A549 (cell line): ENCODE measurements at regions not wholly inside any gene's neighbourhood (a gene's known extent, or its start where the extent isn't known, plus 50 kb on each side); places are given as distances from the start of the nearest gene placed in this dataset.

Experiments
- ATAC-seq, 2 experiments: fragments of 200-7000 bp in 1 of 2; fragments of >200 bp in 1 of 2; cut with Nextera tagmentation in 1 of 2; cut with Tn5 transposase in 1 of 2; 3 replicates each; pipeline versions ENCODE4 v1.8.0 to v1.9.1; 2018 to 2020; ENCODE audit warnings: mild to moderate bottlenecking in 1 of 2, moderate library complexity in 1 of 2
- CTCF ChIA-PET: fragments of 300-600 bp; sonication (Branson Sonifier 250); formaldehyde crosslinking; extraction: SDS; loops from one replicate; lab custom pipeline; 2021; ENCODE audit warnings: antibody characterized with exemption, inconsistent platforms; lab: Yijun Ruan, JAX
- POLR2A ChIA-PET: fragments of 350-600 bp; formaldehyde crosslinking; extraction: SDS; loops from one replicate; lab custom pipeline; 2021; ENCODE audit warnings: antibody characterized with exemption, inconsistent platforms; lab: Yijun Ruan, JAX
- DNase-seq, 2 experiments: peaks; one replicate each; pipeline versions ENCODE4 v3.0.0 to v3.0.0-alpha.2; 2011 to 2016; ENCODE audit warnings: low read depth in 1 of 2, low spot score in 1 of 2
- FAIRE-seq: peaks from 2 replicates; lab custom pipeline; 2011; peaks lifted over from hg19 to GRCh38; lab: Jason Lieb, UNC
- H3K27ac ChIP-seq, 2 experiments: fragments of >200 bp; sonication (Bioruptor Twin); formaldehyde crosslinking; 3 replicates each; pipeline ENCODE4 v1.5.1; 2016 to 2017
- H3K4me1 ChIP-seq: fragments of >200 bp; sonication (Bioruptor Twin); formaldehyde crosslinking; 3 replicates; pipeline ENCODE4 v1.6.1; 2016
- H3K4me2 ChIP-seq: fragments of >200 bp; sonication (Bioruptor Twin); formaldehyde crosslinking; 3 replicates; pipeline ENCODE4 v1.6.1; 2016
- H3K4me3 ChIP-seq: fragments of >200 bp; sonication (Bioruptor Twin); formaldehyde crosslinking; 3 replicates; pipeline ENCODE4 v1.5.1; 2016
- H3K9me3 ChIP-seq: fragments of >200 bp; sonication (Bioruptor Twin); formaldehyde crosslinking; 3 replicates; pipeline ENCODE4 v1.6.1; 2016
- ATOH8 ChIP-seq: fragments of 250-450 bp; sonication (Bioruptor Pico); IDR thresholded peaks from 2 replicates; pipeline ENCODE4 v1.5.0; 2020; ENCODE audit warnings: low read depth, mild to moderate bottlenecking, moderate library complexity
- BHLHE40 ChIP-seq: IDR thresholded peaks from 2 replicates; pipeline ENCODE4 v1.6.1; 2012; ENCODE audit warnings: low read depth, low read length, inconsistent platforms
- CEBPB ChIP-seq, 2 experiments: fragments of >200 bp in 1 of 2; sonication (Bioruptor Twin) in 1 of 2; formaldehyde crosslinking in 1 of 2; IDR thresholded peaks; 2 replicates each; pipeline ENCODE4 v1.6.1; 2012 to 2016
- EHF ChIP-seq: fragments of 250-450 bp; sonication (Bioruptor Pico); IDR thresholded peaks from 2 replicates; pipeline ENCODE4 v1.5.0; 2020; ENCODE audit warnings: mild to moderate bottlenecking
- EHMT2 ChIP-seq: fragments of 200-600 bp; sonication (generic); IDR thresholded peaks from 2 replicates; pipeline ENCODE4 v1.6.1; 2016; ENCODE audit warnings: antibody characterized with exemption, low read depth, mild to moderate bottlenecking, moderate library complexity
- EP300 ChIP-seq, 2 experiments: fragments of >200 bp; sonication (Bioruptor Twin); formaldehyde crosslinking; IDR thresholded peaks; 2 replicates in 1 of 2; 3 replicates in 1 of 2; pipeline ENCODE4 v1.6.1; 2016 to 2017
- FOSB ChIP-seq: fragments of 250-450 bp; sonication (Bioruptor Pico); IDR thresholded peaks from 2 replicates; pipeline ENCODE4 v1.5.0; 2020; ENCODE audit warnings: mild to moderate bottlenecking, moderate library complexity
- HOXB5 ChIP-seq: fragments of 250-450 bp; sonication (Bioruptor Pico); IDR thresholded peaks from 2 replicates; pipeline ENCODE4 v1.5.0; 2020; ENCODE audit warnings: mild to moderate bottlenecking, moderate library complexity
- KDM1A ChIP-seq: fragments of 200-600 bp; sonication (generic); IDR thresholded peaks from 2 replicates; pipeline ENCODE4 v1.6.1; 2016; ENCODE audit warnings: low read depth, mild to moderate bottlenecking
- MAZ ChIP-seq: fragments of 150-350 bp; IDR thresholded peaks from 2 replicates; pipeline ENCODE4 v1.6.1; 2014; ENCODE audit warnings: antibody characterized with exemption, low read depth, low read length, borderline replicate concordance
- MYC ChIP-seq: IDR thresholded peaks from 2 replicates; pipeline ENCODE4 v1.6.1; 2012; ENCODE audit warnings: mild to moderate bottlenecking, inconsistent platforms, low read length, improper control_type of control experiment, borderline replicate concordance
- NR3C1 ChIP-seq: fragments of >200 bp; sonication (Bioruptor Twin); formaldehyde crosslinking; IDR thresholded peaks from 3 replicates; pipeline ENCODE4 v1.6.1; 2017
- RARB ChIP-seq: fragments of 250-450 bp; sonication (Bioruptor Pico); IDR thresholded peaks from 2 replicates; pipeline ENCODE4 v1.8.0; 2021; ENCODE audit warnings: mild to moderate bottlenecking, moderate library complexity
- RFX5 ChIP-seq: fragments of 450-650 bp; IDR thresholded peaks from 2 replicates; pipeline ENCODE4 v1.7.1; 2014; ENCODE audit warnings: antibody characterized with exemption, mild to moderate bottlenecking, moderate library complexity
- TP53 ChIP-seq: fragments of 250-450 bp; sonication (Bioruptor Pico); IDR thresholded peaks from 2 replicates; pipeline ENCODE4 v1.5.0; 2021; ENCODE audit warnings: mild to moderate bottlenecking, moderate library complexity
- ZNF302 ChIP-seq: fragments of 250-450 bp; sonication (Bioruptor Pico); IDR thresholded peaks from 2 replicates; pipeline ENCODE4 v1.9.0; 2021; ENCODE audit warnings: inconsistent platforms, mild to moderate bottlenecking, moderate library complexity
- ZSCAN20 ChIP-seq: fragments of 250-450 bp; sonication (Bioruptor Pico); IDR thresholded peaks from 2 replicates; pipeline ENCODE4 v1.8.0; 2022; ENCODE audit warnings: mild to moderate bottlenecking, moderate library complexity
- WGBS: methylation state at CpG from one replicate; pipeline ENCODE4 v1.1.6; 2017; ENCODE audit errors: missing lambda C conversion rate; 5-methylcytosine and 5-hydroxymethylcytosine counted together
- TF ChIP-seq, protein P1 (sequence below): fragments of 150-350 bp; IDR thresholded peaks from 2 replicates; pipeline ENCODE4 v1.6.1; 2014; ENCODE audit warnings: low read depth, mild to moderate bottlenecking, low read length
- TF ChIP-seq, protein P2 (sequence below): fragments of >200 bp; sonication (Bioruptor Twin); formaldehyde crosslinking; IDR thresholded peaks from 3 replicates; pipeline ENCODE4 v1.6.1; 2016
- TF ChIP-seq, protein P3 (sequence below): IDR thresholded peaks from 2 replicates; pipeline ENCODE4 v1.6.1; 2012

GRCh38 chr11:134742224-134742612 lies 330.2 kb upstream of the B3GAT1 start:
- H3K9me3 ChIP-seq = no peaks in the 10 kb centered on the region; the same call in 2 of the 3 replicates
- DNase-seq = no peak
- H3K4me2 ChIP-seq = no peak overlapping the region
- no peak overlapping the region for H3K27ac ChIP-seq
- 15% methylated on average over 6 of the region's 6 CpGs for WGBS
- no peaks in the 10 kb centered on the region for H3K4me1 ChIP-seq
- no peak for ATAC-seq
- no peak for FAIRE-seq
- H3K4me3 ChIP-seq = no peak overlapping the region
- POLR2A ChIA-PET = no interaction called here
- CTCF ChIA-PET = no interaction called here
- TF ChIP-seq NR3C1 (no peak), KDM1A (no peak)

DNA sequence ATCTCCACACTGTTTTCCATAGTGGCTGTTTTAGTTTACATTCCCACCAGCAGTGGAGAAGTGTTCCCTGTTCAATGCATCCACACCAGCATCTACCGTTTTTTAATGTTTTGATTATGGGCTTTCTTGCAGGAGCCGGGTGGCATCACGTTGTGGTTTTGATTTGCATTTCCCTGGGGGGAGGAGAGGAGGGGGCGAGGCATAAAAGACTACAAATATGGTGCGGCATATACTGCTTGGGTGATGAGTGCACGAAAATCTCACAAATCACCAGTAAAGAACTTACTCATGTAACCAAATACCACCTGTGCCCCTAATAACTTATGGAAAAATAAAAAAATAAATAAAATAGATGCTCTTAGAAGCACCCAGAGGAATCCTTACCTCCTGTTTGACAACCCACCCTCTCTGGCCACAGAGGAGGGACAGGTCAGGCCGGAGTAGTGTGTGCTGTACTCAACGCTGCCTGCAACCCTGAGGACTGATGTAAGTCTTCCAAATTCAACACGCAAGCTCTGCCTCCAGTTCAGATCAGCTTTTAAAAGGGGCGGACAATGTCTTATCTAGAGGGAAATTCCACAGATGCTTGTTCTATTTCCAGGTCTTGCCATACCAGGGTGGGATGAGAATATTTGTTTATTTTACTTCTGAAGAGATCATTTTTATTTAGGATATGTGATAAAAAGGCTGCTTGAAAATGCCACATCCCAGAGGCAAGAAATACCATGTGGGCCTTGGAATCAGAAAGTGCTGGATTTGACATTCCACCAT lies 329.6 kb upstream of the B3GAT1 start:
- Histone ChIP-seq H3K4me3 (no peak overlapping the region), H3K4me2 (no peak overlapping the region), H3K4me1 (no peaks in the 10 kb centered on the region), H3K27ac (no peak overlapping the region), H3K9me3 (no peaks in the 10 kb centered on the region; the same call in 2 of the 3 replicates)
- ChIA-PET POLR2A (no interaction called here), CTCF (no interaction called here)
- DNase-seq = no peak
- 10% methylated on average over 10 of the region's 10 CpGs for WGBS
- TF ChIP-seq EHF (CRISPR knock-in tag) (no peak), BHLHE40 (no peak), CEBPB (IDR thresholded peaks at IDR 0.05) (no peak), RFX5 (no peak), ZSCAN20 (CRISPR knock-in tag) (no peak), FOSB (CRISPR knock-in tag) (no peak), TP53 (no peak), EP300 (IDR thresholded peaks at IDR 0.05) (no peak), ZNF302 (CRISPR knock-in tag) (no peak), HOXB5 (CRISPR knock-in tag) (no peak), MYC (no peak)
- no peak for ATAC-seq
- no peak for FAIRE-seq

GRCh38 chr11:134740590-134741261 lies 328.7 kb upstream of the B3GAT1 start:
- no peaks in the 10 kb centered on the region; the same call in 2 of the 3 replicates for H3K9me3 ChIP-seq
- ATAC-seq (no peak), DNase-seq (no peak), FAIRE-seq (no peak)
- no peaks in the 10 kb centered on the region for H3K4me1 ChIP-seq
- TF ChIP-seq, protein P1, sequence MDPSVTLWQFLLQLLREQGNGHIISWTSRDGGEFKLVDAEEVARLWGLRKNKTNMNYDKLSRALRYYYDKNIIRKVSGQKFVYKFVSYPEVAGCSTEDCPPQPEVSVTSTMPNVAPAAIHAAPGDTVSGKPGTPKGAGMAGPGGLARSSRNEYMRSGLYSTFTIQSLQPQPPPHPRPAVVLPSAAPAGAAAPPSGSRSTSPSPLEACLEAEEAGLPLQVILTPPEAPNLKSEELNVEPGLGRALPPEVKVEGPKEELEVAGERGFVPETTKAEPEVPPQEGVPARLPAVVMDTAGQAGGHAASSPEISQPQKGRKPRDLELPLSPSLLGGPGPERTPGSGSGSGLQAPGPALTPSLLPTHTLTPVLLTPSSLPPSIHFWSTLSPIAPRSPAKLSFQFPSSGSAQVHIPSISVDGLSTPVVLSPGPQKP = no peak
- no peak for TF ChIP-seq MAZ
- TF ChIP-seq, protein P2, sequence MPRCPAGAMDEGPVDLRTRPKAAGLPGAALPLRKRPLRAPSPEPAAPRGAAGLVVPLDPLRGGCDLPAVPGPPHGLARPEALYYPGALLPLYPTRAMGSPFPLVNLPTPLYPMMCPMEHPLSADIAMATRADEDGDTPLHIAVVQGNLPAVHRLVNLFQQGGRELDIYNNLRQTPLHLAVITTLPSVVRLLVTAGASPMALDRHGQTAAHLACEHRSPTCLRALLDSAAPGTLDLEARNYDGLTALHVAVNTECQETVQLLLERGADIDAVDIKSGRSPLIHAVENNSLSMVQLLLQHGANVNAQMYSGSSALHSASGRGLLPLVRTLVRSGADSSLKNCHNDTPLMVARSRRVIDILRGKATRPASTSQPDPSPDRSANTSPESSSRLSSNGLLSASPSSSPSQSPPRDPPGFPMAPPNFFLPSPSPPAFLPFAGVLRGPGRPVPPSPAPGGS = no peak
- no peak for TF ChIP-seq FOSB (CRISPR knock-in tag)
- no peak for TF ChIP-seq MYC
- TF ChIP-seq ATOH8 (CRISPR knock-in tag) = no peak
- TF ChIP-seq RARB (CRISPR knock-in tag) = no peak
- TF ChIP-seq, protein P3, sequence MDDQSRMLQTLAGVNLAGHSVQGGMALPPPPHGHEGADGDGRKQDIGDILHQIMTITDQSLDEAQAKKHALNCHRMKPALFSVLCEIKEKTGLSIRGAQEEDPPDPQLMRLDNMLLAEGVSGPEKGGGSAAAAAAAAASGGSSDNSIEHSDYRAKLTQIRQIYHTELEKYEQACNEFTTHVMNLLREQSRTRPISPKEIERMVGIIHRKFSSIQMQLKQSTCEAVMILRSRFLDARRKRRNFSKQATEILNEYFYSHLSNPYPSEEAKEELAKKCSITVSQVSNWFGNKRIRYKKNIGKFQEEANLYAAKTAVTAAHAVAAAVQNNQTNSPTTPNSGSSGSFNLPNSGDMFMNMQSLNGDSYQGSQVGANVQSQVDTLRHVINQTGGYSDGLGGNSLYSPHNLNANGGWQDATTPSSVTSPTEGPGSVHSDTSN = no peak
- no peak for TF ChIP-seq EHMT2
- TF ChIP-seq CEBPB (IDR thresholded peaks at IDR 0.05) = no peak
- H3K27ac ChIP-seq = no peak overlapping the region
- CTCF ChIA-PET = no interaction called here
- H3K4me2 ChIP-seq = no peak overlapping the region
- 10% methylated on average over 9 of the region's 9 CpGs for WGBS
- H3K4me3 ChIP-seq = no peak overlapping the region
- POLR2A ChIA-PET = no interaction called here
